ENCODE measurements at regions not wholly inside any gene's neighbourhood (a gene's known extent, or its start where the extent isn't known, plus 50 kb on each side); places are given as distances from the start of the nearest gene placed in this dataset.

- no peaks in the 10 kb centered on the region for H3K9me3 ChIP-seq (replicated peaks in 1 of 3)
- no peak overlapping the region for H3K4me3 ChIP-seq
- H3K27me3 ChIP-seq, result no peaks in the 10 kb centered on the region
- 62 to 77% (median 71%) methylated on average over 6 of the region's 6 CpGs for WGBS, 4 donors
- H3K36me3 ChIP-seq (replicated peaks in 1 of 2), result no peaks in the 10 kb centered on the region
- TF ChIP-seq POLR2A (IDR thresholded peaks at IDR 0.05), result no peak
- TF ChIP-seq CTCF (IDR thresholded peaks at IDR 0.05), result peak; percentile 28 to 54 (median 47)
- H3K27ac ChIP-seq, result no peak overlapping the region
- H3K4me1 ChIP-seq (replicated peaks in 1 of 2), result no peaks in the 10 kb centered on the region
- no peak for DNase-seq
- intact Hi-C loops (cut with DNase I), result loop anchor here in 1 of 2 donors (10.0 kb wide), 1 partner anchor 447 kb away; no protein-coding TSS in a partner anchor
Measured at GRCh38 chr10:90148116-90148855, 446.9 kb downstream of the KIF20B start.

- no peak overlapping the region for H3K27ac ChIP-seq
- no peak for TF ChIP-seq CTCF (IDR thresholded peaks at IDR 0.05)
- TF ChIP-seq POLR2A (IDR thresholded peaks at IDR 0.05), result no peak
- 88 to 100% (median 92%) methylated on average over 1 of the region's 1 CpG for WGBS, 4 donors
- no peaks in the 10 kb centered on the region for H3K4me1 ChIP-seq (replicated peaks in 1 of 2)
- H3K27me3 ChIP-seq, result no peaks in the 10 kb centered on the region
- DNase-seq, result no peak
- H3K36me3 ChIP-seq (replicated peaks in 1 of 2), result no peaks in the 10 kb centered on the region
- no peaks in the 10 kb centered on the region for H3K9me3 ChIP-seq (replicated peaks in 1 of 3)
- intact Hi-C loops (cut with DNase I), result loop anchor here in 1 of 2 donors (10.0 kb wide), 1 partner anchor 445 kb away; no protein-coding TSS in a partner anchor
- no peak overlapping the region for H3K4me3 ChIP-seq
Measured at GRCh38 chr10:90149563-90149962, 448.2 kb downstream of the KIF20B start.

GRCh38 chr10:90162271-90162853 lies 461.0 kb downstream of the KIF20B start:
- no peak for DNase-seq
- Histone ChIP-seq H3K4me1 (replicated peaks in 1 of 2) (no peaks in the 10 kb centered on the region), H3K9me3 (replicated peaks in 1 of 3) (no peaks in the 10 kb centered on the region), H3K36me3 (replicated peaks in 1 of 2) (no peaks in the 10 kb centered on the region), H3K27ac (no peak overlapping the region), H3K27me3 (no peaks in the 10 kb centered on the region), H3K4me3 (no peak overlapping the region)
- no peak for TF ChIP-seq POLR2A (IDR thresholded peaks at IDR 0.05)
- no peak for TF ChIP-seq CTCF (IDR thresholded peaks at IDR 0.05)
- WGBS, 4 donors, result 79 to 82% (median 81%) methylated on average over 2 of the region's 2 CpGs
- intact Hi-C loops (cut with DNase I), result no loop called here

- Histone ChIP-seq H3K27ac (no peak overlapping the region), H3K4me1 (replicated peaks in 1 of 2) (no peaks in the 10 kb centered on the region), H3K27me3 (no peaks in the 10 kb centered on the region), H3K4me3 (no peak overlapping the region), H3K9me3 (replicated peaks in 1 of 3) (no peaks in the 10 kb centered on the region), H3K36me3 (replicated peaks in 1 of 2) (no peaks in the 10 kb centered on the region)
- WGBS, 4 donors, result 16 to 42% (median 30%) methylated on average over 1 of the region's 1 CpG
- intact Hi-C loops (cut with DNase I), result no loop called here
- TF ChIP-seq CTCF (IDR thresholded peaks at IDR 0.05) (no peak), POLR2A (IDR thresholded peaks at IDR 0.05) (no peak)
- DNase-seq, result no peak
Measured at GRCh38 chr10:90167174-90168064, 466.0 kb downstream of the KIF20B start.

All from adrenal gland (tissue), 9 donors.